ENCODE measurements at regions not wholly inside any gene's neighbourhood (a gene's known extent, or its start where the extent isn't known, plus 50 kb on each side); places are given as distances from the start of the nearest gene placed in this dataset.

DNA sequence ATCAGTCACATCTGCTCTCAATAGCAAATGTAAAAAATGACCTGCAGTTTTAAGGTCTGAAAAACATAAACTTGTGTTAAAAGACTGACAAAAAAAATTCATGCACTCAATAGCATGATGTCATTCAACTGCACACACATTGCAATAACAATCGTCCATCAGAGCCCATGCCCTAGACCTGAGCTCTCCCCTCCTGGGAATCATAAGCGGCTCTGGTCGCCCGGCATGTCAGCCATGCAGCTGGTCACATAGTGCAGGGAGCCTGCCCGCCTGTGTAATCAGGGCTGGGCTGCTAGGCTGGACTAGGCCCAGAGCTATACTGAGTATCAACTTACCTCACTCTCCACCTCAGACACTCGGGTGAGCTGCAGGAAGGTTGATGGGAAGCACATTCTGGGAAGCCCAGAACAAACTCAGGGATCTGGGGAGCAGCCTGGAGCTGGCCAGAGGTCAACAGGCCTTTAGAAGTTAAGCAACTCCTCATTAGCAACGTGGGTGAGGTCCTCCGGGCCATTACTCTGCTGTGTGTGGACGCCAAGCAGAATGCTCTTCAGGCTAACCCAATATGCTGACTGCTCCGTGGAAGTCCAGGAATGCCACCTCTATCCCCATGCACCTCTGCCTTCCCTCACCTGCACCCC is 165.5 kb downstream of the TTC32 start:
- CTCF ChIA-PET (ENCODE audit: low intra/inter-chr PET ratio, low total read pairs), result no interaction called here
- Histone ChIP-seq H3K9me3 (ENCODE audit: low read length) (no peaks in the 10 kb centered on the region), H3K4me1 (ENCODE audit: insufficient read depth, low read length) (no peaks in the 10 kb centered on the region), H3K9ac (ENCODE audit: insufficient read depth, low read depth, low read length) (no peak overlapping the region), H3K4me2 (ENCODE audit: low read depth, low read length) (no peak overlapping the region), H4K20me1 (ENCODE audit: insufficient read depth, low read length) (no peaks in the 10 kb centered on the region), H2AFZ (ENCODE audit: low read length) (no peak overlapping the region), H3K4me3 (replicated peaks in 1 of 3; ENCODE audit: insufficient read depth in 1 of 3, low read depth in 2 of 3, low read length in 3 of 3) (no peak overlapping the region), H3K36me3 (replicated peaks in 1 of 2; ENCODE audit: control insufficient read depth in 1 of 2, insufficient read depth in 2 of 2, low read length in 2 of 2) (no peaks in the 10 kb centered on the region), H3K27ac (ENCODE audit: extremely low read length, insufficient read depth, low read length) (no peak overlapping the region), H3K79me2 (ENCODE audit: insufficient read depth, low read length) (no peaks in the 10 kb centered on the region), H3K27me3 (ENCODE audit: control insufficient read depth in 1 of 2, insufficient read depth in 2 of 2, low read length in 2 of 2) (peaks cover 0 to 24% of the 10 kb centered on the region in 2 experiments; a peak in 2 of 5 replicates)
- BruUV-seq (replicated peaks), result no TSS peak
- TF ChIP-seq ATF7 (IDR thresholded peaks at IDR 0.05), result peak; percentile 65
- TF ChIP-seq ATF7 (CRISPR knock-in tag; IDR thresholded peaks at IDR 0.05), result no peak
- no peak for TF ChIP-seq GPN1 (CRISPR knock-in tag; IDR thresholded peaks at IDR 0.05; ENCODE audit: borderline replicate concordance)
- TF ChIP-seq, protein P1, sequence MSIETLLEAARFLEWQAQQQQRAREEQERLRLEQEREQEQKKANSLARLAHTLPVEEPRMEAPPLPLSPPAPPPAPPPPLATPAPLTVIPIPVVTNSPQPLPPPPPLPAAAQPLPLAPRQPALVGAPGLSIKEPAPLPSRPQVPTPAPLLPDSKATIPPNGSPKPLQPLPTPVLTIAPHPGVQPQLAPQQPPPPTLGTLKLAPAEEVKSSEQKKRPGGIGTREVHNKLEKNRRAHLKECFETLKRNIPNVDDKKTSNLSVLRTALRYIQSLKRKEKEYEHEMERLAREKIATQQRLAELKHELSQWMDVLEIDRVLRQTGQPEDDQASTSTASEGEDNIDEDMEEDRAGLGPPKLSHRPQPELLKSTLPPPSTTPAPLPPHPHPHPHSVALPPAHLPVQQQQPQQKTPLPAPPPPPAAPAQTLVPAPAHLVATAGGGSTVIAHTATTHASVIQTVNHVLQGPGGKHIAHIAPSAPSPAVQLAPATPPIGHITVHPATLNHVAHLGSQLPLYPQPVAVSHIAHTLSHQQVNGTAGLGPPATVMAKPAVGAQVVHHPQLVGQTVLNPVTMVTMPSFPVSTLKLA (IDR thresholded peaks at IDR 0.05), result no peak
- no peak for DNase-seq (ENCODE audit: low spot score)
- WGBS (ENCODE audit: low lambda C conversion rate), result 33% methylated on average over 8 of the region's 10 CpGs
- FAIRE-seq, result no peak
- POLR2A ChIA-PET, result no interaction called here
- peak; percentile 48 for ATAC-seq
- intact Hi-C loops (cut with micrococcal nuclease; ENCODE audit: unreplicated experiment) (no loop called here), in situ Hi-C loops (cut with HindIII; ENCODE audit: extremely low pct_ligation_motif_present, low pct_unique_long_range_greater_than_20kb) (no loop called here)

- ATAC-seq (no peak), DNase-seq (ENCODE audit: low spot score) (no peak), FAIRE-seq (no peak)
- intact Hi-C loops (cut with micrococcal nuclease; ENCODE audit: unreplicated experiment) (no loop called here), in situ Hi-C loops (cut with HindIII; ENCODE audit: extremely low pct_ligation_motif_present, low pct_unique_long_range_greater_than_20kb) (no loop called here)
- no peak overlapping the region for H2AFZ ChIP-seq (ENCODE audit: low read length)
- H3K9ac ChIP-seq (ENCODE audit: insufficient read depth, low read depth, low read length), result no peak overlapping the region
- 13% methylated on average over 3 of the region's 3 CpGs for WGBS (ENCODE audit: low lambda C conversion rate)
- H3K9me3 ChIP-seq (ENCODE audit: low read length), result no peaks in the 10 kb centered on the region
- POLR2A ChIA-PET, result no interaction called here
- no peak overlapping the region for H3K4me3 ChIP-seq (replicated peaks in 1 of 3; ENCODE audit: insufficient read depth in 1 of 3, low read depth in 2 of 3, low read length in 3 of 3)
- CTCF ChIA-PET (ENCODE audit: low intra/inter-chr PET ratio, low total read pairs), result no interaction called here
- H3K4me1 ChIP-seq (ENCODE audit: insufficient read depth, low read length), result no peaks in the 10 kb centered on the region
- H3K27me3 ChIP-seq (ENCODE audit: control insufficient read depth in 1 of 2, insufficient read depth in 2 of 2, low read length in 2 of 2), result peaks cover 0 to 17% of the 10 kb centered on the region in 2 experiments; a peak in 2 of 5 replicates
- H3K36me3 ChIP-seq (replicated peaks in 1 of 2; ENCODE audit: control insufficient read depth in 1 of 2, insufficient read depth in 2 of 2, low read length in 2 of 2), result no peaks in the 10 kb centered on the region
- BruUV-seq (replicated peaks), result no TSS peak
- no peaks in the 10 kb centered on the region for H3K79me2 ChIP-seq (ENCODE audit: insufficient read depth, low read length)
- H3K27ac ChIP-seq (ENCODE audit: extremely low read length, insufficient read depth, low read length), result no peak overlapping the region
- TF ChIP-seq, protein P1 (IDR thresholded peaks at IDR 0.05), result peak; percentile 75
- TF ChIP-seq THYN1 (CRISPR knock-in tag; IDR thresholded peaks at IDR 0.05; ENCODE audit: borderline replicate concordance, low read depth), result no peak
- H4K20me1 ChIP-seq (ENCODE audit: insufficient read depth, low read length), result no peaks in the 10 kb centered on the region
- H3K4me2 ChIP-seq (ENCODE audit: low read depth, low read length), result no peak overlapping the region
These were observed 167.8 kb downstream of the TTC32 start for GRCh38 chr2:19733951-19734425.

Measured in HepG2 (cell line).